Activated B cell treated with CpG ODN at 0.5 μM for 24 hours (primary cell): ENCODE measurements at regions not wholly inside any gene's neighbourhood (a gene's known extent, or its start where the extent isn't known, plus 50 kb on each side); places are given as distances from the start of the nearest gene placed in this dataset.

ENCODE experiments used
- ATAC-seq: fragments of 200-7000 bp; cut with Tn5 transposase; one replicate; pipeline ENCODE4 v1.10.0; 2021; ENCODE audit warnings: low read depth, mild to moderate bottlenecking, moderate library complexity
- CTCF ChIA-PET: fragments of 350-600 bp; sonication (Branson Sonifier 250); formaldehyde crosslinking; loops from one replicate; lab custom pipeline; 2021; ENCODE audit warnings: antibody characterized with exemption; lab: Charles Lee
- POLR2A ChIA-PET: fragments of 350-600 bp; sonication (Branson Sonifier 250); formaldehyde crosslinking; loops from one replicate; lab custom pipeline; 2021; ENCODE audit warnings: antibody characterized with exemption; lab: Charles Lee
- DNase-seq: peaks from one replicate; pipeline ENCODE4 v3.0.0; 2022
- H3K27ac Mint-ChIP-seq: one replicate; pipeline ENCODE4 v1.8.0; 2020; ENCODE audit warnings: mixed read lengths
- H3K27me3 Mint-ChIP-seq: one replicate; pipeline ENCODE4 v1.8.0; 2021; ENCODE audit warnings: mixed read lengths
- H3K36me3 Mint-ChIP-seq: one replicate; pipeline ENCODE4 v1.8.0; 2021; ENCODE audit warnings: low read depth, mixed read lengths
- H3K4me1 Mint-ChIP-seq: one replicate; pipeline ENCODE4 v1.8.0; 2021; ENCODE audit warnings: mixed read lengths
- H3K4me3 Mint-ChIP-seq: one replicate; pipeline ENCODE4 v1.8.0; 2020; ENCODE audit warnings: mild to moderate bottlenecking, mixed read lengths
- H3K9me3 Mint-ChIP-seq: one replicate; pipeline ENCODE4 v1.8.0; 2020; ENCODE audit warnings: mixed read lengths
- CTCF ChIP-seq: fragments of 200-600 bp; IDR thresholded peaks from one replicate; pipeline ENCODE4 v1.8.0; 2022; ENCODE audit warnings: antibody characterized with exemption, mild to moderate bottlenecking
- intact Hi-C: fragments of 100-400 bp; cut with micrococcal nuclease; formaldehyde crosslinking; loops from one replicate; pipeline ENCODE4 v1.15.1; 2024

GRCh38 chr4:162938738-162939485 is 227.8 kb downstream of the NAF1 start:
- no peak for TF ChIP-seq CTCF
- Mint-ChIP-seq H3K4me3 (no peak overlapping the region), H3K36me3 (no peaks in the 10 kb centered on the region), H3K27ac (no peak overlapping the region), H3K9me3 (no peaks in the 10 kb centered on the region), H3K27me3 (no peaks in the 10 kb centered on the region), H3K4me1 (no peaks in the 10 kb centered on the region)
- DNase-seq (no peak), ATAC-seq (no peak)
- intact Hi-C loops, result no loop called here
- ChIA-PET CTCF (no interaction called here), POLR2A (no interaction called here)

GRCh38 chr4:162935214-162935613 is 231.5 kb downstream of the NAF1 start:
- no peak overlapping the region for H3K4me3 Mint-ChIP-seq
- no peak overlapping the region for H3K27ac Mint-ChIP-seq
- no peak for TF ChIP-seq CTCF
- CTCF ChIA-PET, result no interaction called here
- no peaks in the 10 kb centered on the region for H3K9me3 Mint-ChIP-seq
- no peaks in the 10 kb centered on the region for H3K36me3 Mint-ChIP-seq
- DNase-seq (no peak), ATAC-seq (no peak)
- POLR2A ChIA-PET, result no interaction called here
- intact Hi-C loops, result no loop called here
- no peaks in the 10 kb centered on the region for H3K4me1 Mint-ChIP-seq
- no peaks in the 10 kb centered on the region for H3K27me3 Mint-ChIP-seq

GRCh38 chr4:162931286-162931685 is 235.4 kb downstream of the NAF1 start:
- Mint-ChIP-seq H3K4me1 (no peaks in the 10 kb centered on the region), H3K9me3 (no peaks in the 10 kb centered on the region), H3K27ac (no peak overlapping the region), H3K27me3 (no peaks in the 10 kb centered on the region), H3K36me3 (no peaks in the 10 kb centered on the region), H3K4me3 (no peak overlapping the region)
- DNase-seq, result no peak
- TF ChIP-seq CTCF, result no peak
- intact Hi-C loops, result no loop called here
- no peak for ATAC-seq
- ChIA-PET CTCF (no interaction called here), POLR2A (interaction anchor here (0.7 kb wide), 1 partner anchor 427 kb away, joined by 9 read pairs; no protein-coding TSS in a partner anchor)

GRCh38 chr4:162921178-162921785 is 245.4 kb downstream of the NAF1 start:
- Mint-ChIP-seq H3K4me3 (no peak overlapping the region), H3K36me3 (no peaks in the 10 kb centered on the region), H3K9me3 (peaks cover 10% of the 10 kb centered on the region), H3K4me1 (no peaks in the 10 kb centered on the region), H3K27ac (no peak overlapping the region), H3K27me3 (no peaks in the 10 kb centered on the region)
- DNase-seq (no peak), ATAC-seq (no peak)
- TF ChIP-seq CTCF, result no peak
- intact Hi-C loops, result no loop called here
- CTCF ChIA-PET, result no interaction called here
- POLR2A ChIA-PET, result no interaction called here

- ChIA-PET CTCF (no interaction called here), POLR2A (no interaction called here)
- H3K27ac Mint-ChIP-seq, result no peak overlapping the region
- no peaks in the 10 kb centered on the region for H3K4me1 Mint-ChIP-seq
- no peaks in the 10 kb centered on the region for H3K27me3 Mint-ChIP-seq
- H3K9me3 Mint-ChIP-seq, result peaks cover 13% of the 10 kb centered on the region
- H3K36me3 Mint-ChIP-seq, result no peaks in the 10 kb centered on the region
- DNase-seq, result no peak
- H3K4me3 Mint-ChIP-seq, result no peak overlapping the region
- TF ChIP-seq CTCF, result no peak
- intact Hi-C loops, result no loop called here
- ATAC-seq, result no peak
Measured at GRCh38 chr4:162920649-162921048, 246.0 kb downstream of the NAF1 start.
